K562 (cell line): ENCODE measurements at regions not wholly inside any gene's neighbourhood (a gene's known extent, or its start where the extent isn't known, plus 50 kb on each side); places are given as distances from the start of the nearest gene placed in this dataset.
A peak's percentile ranks its signal among the peaks of the same experiment; 100 is the strongest.

ENCODE experiments used
- ATAC-seq: fragments of 200-7000 bp; cut with Tn5 transposase; 3 replicates; pipeline ENCODE4 v1.9.1; 2020; ENCODE audit warnings: moderate library complexity
- BruUV-seq: library from RNA; stranded (reverse); fragments of 400-500 nt; replicated peaks from 2 replicates; lab custom pipeline; 2021; lab: Mats Ljungman, UMichigan
- CTCF ChIA-PET: fragments of 300-600 bp; formaldehyde crosslinking; extraction: SDS; loops from one replicate; lab custom pipeline; 2021; ENCODE audit warnings: low intra/inter-chr PET ratio; lab: Yijun Ruan, JAX
- POLR2A ChIA-PET: fragments of 300-600, 350-650 bp; sonication (Branson Sonifier 250); formaldehyde crosslinking; extraction: SDS; loops from one replicate; lab custom pipeline; 2021; ENCODE audit warnings: antibody characterized with exemption, inconsistent platforms; lab: Yijun Ruan, JAX
- DNase-seq, 4 experiments: peaks; one replicate each; pipeline versions ENCODE4 v3.0.0 to v3.0.0-alpha.2; 2011 to 2018; ENCODE audit warnings: low spot score in 3 of 4, mixed read lengths in 3 of 4; ENCODE audit errors: extremely low read depth in 1 of 4
- FAIRE-seq: peaks from 2 replicates; lab custom pipeline; 2011; peaks lifted over from hg19 to GRCh38; lab: Jason Lieb, UNC
- H2AFZ ChIP-seq: 2 replicates; pipeline ENCODE4 v1.6.0; 2011; ENCODE audit warnings: low read depth, low read length, control low read depth, inconsistent platforms
- H3K27ac ChIP-seq: fragments of 200-600 bp; 3 replicates; pipeline ENCODE4 v1.8.0; 2011; ENCODE audit warnings: low read depth, mild to moderate bottlenecking, control low read depth, inconsistent platforms, low read length, moderate library complexity, mixed read lengths; ENCODE audit errors: extremely low read depth
- H3K27me3 ChIP-seq, 2 experiments: fragments of 300-600 bp in 1 of 2; 2 replicates in 1 of 2; 3 replicates in 1 of 2; pipeline versions ENCODE4 v1.6.0 to v1.8.0; 2011; ENCODE audit warnings: inconsistent platforms in 2 of 2, low read length in 2 of 2, mild to moderate bottlenecking in 1 of 2, mixed read lengths in 1 of 2, moderate library complexity in 1 of 2; ENCODE audit not compliant: control insufficient read depth in 2 of 2, insufficient read depth in 2 of 2
- H3K36me3 ChIP-seq: fragments of 300-600 bp; 3 replicates; pipeline ENCODE4 v1.8.0; 2011; ENCODE audit warnings: mild to moderate bottlenecking, low read length, inconsistent platforms; ENCODE audit not compliant: control insufficient read depth, insufficient read depth
- H3K4me1 ChIP-seq, 2 experiments: fragments of 200-600 bp in 1 of 2; replicated peaks in 1 of 2; 2 replicates in 1 of 2; 3 replicates in 1 of 2; pipeline versions ENCODE4 v1.5.1 to v1.8.0; 2011; ENCODE audit warnings: inconsistent platforms in 2 of 2, low read length in 2 of 2, mild to moderate bottlenecking in 1 of 2, mixed read lengths in 1 of 2, moderate library complexity in 1 of 2; ENCODE audit not compliant: control insufficient read depth in 2 of 2, insufficient read depth in 2 of 2
- H3K4me2 ChIP-seq: 2 replicates; pipeline ENCODE4 v1.6.1; 2011; ENCODE audit warnings: low read length, control low read depth, inconsistent platforms, mixed read lengths; ENCODE audit not compliant: insufficient read depth
- H3K4me3 ChIP-seq: fragments of 200-600 bp; sonication (generic), shearing (Covaris generic); 2 replicates; pipeline ENCODE4 v1.5.1; 2016; ENCODE audit warnings: control low read depth, inconsistent platforms
- H3K79me2 ChIP-seq: fragments of 200-600 bp; 3 replicates; pipeline ENCODE4 v1.8.0; 2011; ENCODE audit warnings: low read length, inconsistent platforms; ENCODE audit not compliant: control insufficient read depth, insufficient read depth
- H3K9ac ChIP-seq, 2 experiments: 2 replicates each; pipeline versions ENCODE4 v1.6.0 to v1.6.1; 2011; ENCODE audit warnings: low read depth in 2 of 2, low read length in 2 of 2, control low read depth in 1 of 2, inconsistent platforms in 1 of 2, mild to moderate bottlenecking in 1 of 2, mixed read lengths in 1 of 2; ENCODE audit not compliant: insufficient read depth in 1 of 2
- H3K9me1 ChIP-seq: one replicate; pipeline ENCODE4 v1.6.0; 2011; ENCODE audit warnings: inconsistent platforms, mild to moderate bottlenecking, low read length, moderate library complexity; ENCODE audit not compliant: control insufficient read depth, insufficient read depth
- H3K9me3 ChIP-seq: replicated peaks from 2 replicates; pipeline ENCODE4 v1.5.1; 2011; ENCODE audit warnings: low read depth, low read length, inconsistent platforms; ENCODE audit not compliant: control insufficient read depth, insufficient read depth
- H4K20me1 ChIP-seq: replicated peaks from 2 replicates; pipeline ENCODE4 v1.6.1; 2011; ENCODE audit warnings: low read length, inconsistent platforms, mixed read lengths; ENCODE audit not compliant: control insufficient read depth, insufficient read depth
- C11orf30 ChIP-seq: fragments of 450-650 bp; IDR thresholded peaks from 2 replicates; pipeline ENCODE4 v1.6.1; 2016; ENCODE audit warnings: low read depth, mild to moderate bottlenecking
- CXXC5 ChIP-seq: fragments of 250-450 bp; sonication (Bioruptor Pico); IDR thresholded peaks from 2 replicates; pipeline ENCODE4 v1.8.0; 2022; ENCODE audit warnings: inconsistent platforms, mild to moderate bottlenecking, moderate library complexity
- MAFK ChIP-seq: IDR thresholded peaks from 2 replicates; pipeline ENCODE4 v1.6.1; 2011; ENCODE audit warnings: low read length, improper control_type of control experiment
- RB1 ChIP-seq: fragments of 450-650 bp; IDR thresholded peaks from 2 replicates; pipeline ENCODE4 v1.6.1; 2017; ENCODE audit warnings: low read depth, mild to moderate bottlenecking
- SIX5 ChIP-seq, 2 experiments: IDR thresholded peaks; 2 replicates each; pipeline ENCODE4 v1.6.1; 2011; ENCODE audit warnings: low read length in 2 of 2, borderline replicate concordance in 1 of 2, low read depth in 1 of 2, mild to moderate bottlenecking in 1 of 2, moderate library complexity in 1 of 2; ENCODE audit not compliant: insufficient read depth in 1 of 2
- SMARCA4 ChIP-seq: fragments of 450-650 bp; IDR thresholded peaks from 2 replicates; pipeline ENCODE4 v1.6.1; 2016
- ZNF41 ChIP-seq: fragments of 250-450 bp; sonication (Bioruptor Pico); conservative IDR thresholded peaks from 2 replicates; pipeline ENCODE4 v1.4.0; 2020; ENCODE audit warnings: mild to moderate bottlenecking
- in situ Hi-C: fragments of 300-500 bp; cut with MboI; formaldehyde crosslinking; loops from 4 replicates; pipeline ENCODE4 v1.15.0; 2018; ENCODE audit warnings: inconsistent platforms, mixed read lengths
- intact Hi-C: fragments of 100-400 bp; cut with micrococcal nuclease; formaldehyde crosslinking; loops from 2 replicates; pipeline ENCODE4 v1.14.2; 2022
- TF ChIP-seq, protein P1 (sequence below): sonication (generic); formaldehyde crosslinking; IDR thresholded peaks from 2 replicates; pipeline ENCODE4 v1.8.0; 2022; ENCODE audit warnings: missing genetic modification reagents, mild to moderate bottlenecking, borderline replicate concordance
- TF ChIP-seq, protein P2 (sequence below): fragments of 200-800 bp; sonication (Bioruptor generic); IDR thresholded peaks from 2 replicates; pipeline ENCODE4 v1.6.1; 2016; ENCODE audit warnings: missing genetic modification characterization, missing compliant biosample characterization
- TF ChIP-seq, protein P3 (sequence below): sonication (generic); formaldehyde crosslinking; IDR thresholded peaks from 2 replicates; pipeline ENCODE4 v1.8.1; 2023; ENCODE audit warnings: missing genetic modification reagents, mild to moderate bottlenecking, borderline replicate concordance

DNA sequence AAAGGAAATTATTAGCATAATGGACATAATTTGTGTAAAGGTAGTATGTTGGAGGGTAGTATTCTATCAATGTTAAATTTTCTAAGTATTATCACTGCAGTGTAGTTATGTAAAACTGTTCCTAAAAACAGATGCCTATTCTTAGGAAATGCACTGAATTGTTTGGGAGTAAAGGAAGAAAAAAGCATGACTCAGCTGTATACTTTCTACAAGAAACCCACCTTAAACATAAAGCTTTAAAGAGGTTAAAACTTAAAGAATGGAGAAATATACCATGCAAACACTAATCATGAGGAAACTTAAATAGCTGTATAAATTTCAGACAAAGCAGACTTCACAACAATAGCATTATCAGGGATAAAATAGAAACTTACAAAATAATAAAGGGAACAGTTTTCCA is 292.9 kb downstream of the ANTXR2 start:
- Histone ChIP-seq H3K27ac (no peak overlapping the region), H4K20me1 (no peaks in the 10 kb centered on the region), H3K79me2 (no peaks in the 10 kb centered on the region), H3K36me3 (no peaks in the 10 kb centered on the region), H3K4me3 (no peak overlapping the region), H3K9me3 (no peaks in the 10 kb centered on the region; the same call in 1 of the 2 replicates), H3K4me2 (no peak overlapping the region), H3K4me1 (no peaks in the 10 kb centered on the region), H2AFZ (peak overlapping the region; percentile 12; the same call in 1 of the 2 replicates), H3K27me3 (no peaks in the 10 kb centered on the region), H3K9me1 (no peaks in the 10 kb centered on the region), H3K9ac (no peak overlapping the region)
- in situ Hi-C loops: no loop called here
- CTCF ChIA-PET: no interaction called here
- intact Hi-C loops: no loop called here
- FAIRE-seq (peak; percentile 60), DNase-seq (no peak), ATAC-seq (no peak)
- BruUV-seq: no TSS peak
- POLR2A ChIA-PET: no interaction called here
- TF ChIP-seq MAFK (peak; percentile 4; the same call in 1 of the 2 replicates), RB1 (no peak), SIX5 (IDR thresholded peaks at IDR 0.05; ENCODE audit: borderline replicate concordance in 1 of 2, insufficient read depth in 1 of 2, low read depth in 1 of 2, low read length in 2 of 2) (no peak), SMARCA4 (no peak), C11orf30 (peak; percentile 54; the same call in 1 of the 2 replicates), ZNF41 (no peak), CXXC5 (CRISPR knock-in tag) (no peak)
- TF ChIP-seq, protein P1, sequence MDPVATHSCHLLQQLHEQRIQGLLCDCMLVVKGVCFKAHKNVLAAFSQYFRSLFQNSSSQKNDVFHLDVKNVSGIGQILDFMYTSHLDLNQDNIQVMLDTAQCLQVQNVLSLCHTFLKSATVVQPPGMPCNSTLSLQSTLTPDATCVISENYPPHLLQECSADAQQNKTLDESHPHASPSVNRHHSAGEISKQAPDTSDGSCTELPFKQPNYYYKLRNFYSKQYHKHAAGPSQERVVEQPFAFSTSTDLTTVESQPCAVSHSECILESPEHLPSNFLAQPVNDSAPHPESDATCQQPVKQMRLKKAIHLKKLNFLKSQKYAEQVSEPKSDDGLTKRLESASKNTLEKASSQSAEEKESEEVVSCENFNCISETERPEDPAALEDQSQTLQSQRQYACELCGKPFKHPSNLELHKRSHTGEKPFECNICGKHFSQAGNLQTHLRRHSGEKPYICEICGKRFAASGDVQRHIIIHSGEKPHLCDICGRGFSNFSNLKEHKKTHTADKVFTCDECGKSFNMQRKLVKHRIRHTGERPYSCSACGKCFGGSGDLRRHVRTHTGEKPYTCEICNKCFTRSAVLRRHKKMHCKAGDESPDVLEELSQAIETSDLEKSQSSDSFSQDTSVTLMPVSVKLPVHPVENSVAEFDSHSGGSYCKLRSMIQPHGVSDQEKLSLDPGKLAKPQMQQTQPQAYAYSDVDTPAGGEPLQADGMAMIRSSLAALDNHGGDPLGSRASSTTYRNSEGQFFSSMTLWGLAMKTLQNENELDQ (CRISPR knock-in tag): no peak
- TF ChIP-seq, protein P2, sequence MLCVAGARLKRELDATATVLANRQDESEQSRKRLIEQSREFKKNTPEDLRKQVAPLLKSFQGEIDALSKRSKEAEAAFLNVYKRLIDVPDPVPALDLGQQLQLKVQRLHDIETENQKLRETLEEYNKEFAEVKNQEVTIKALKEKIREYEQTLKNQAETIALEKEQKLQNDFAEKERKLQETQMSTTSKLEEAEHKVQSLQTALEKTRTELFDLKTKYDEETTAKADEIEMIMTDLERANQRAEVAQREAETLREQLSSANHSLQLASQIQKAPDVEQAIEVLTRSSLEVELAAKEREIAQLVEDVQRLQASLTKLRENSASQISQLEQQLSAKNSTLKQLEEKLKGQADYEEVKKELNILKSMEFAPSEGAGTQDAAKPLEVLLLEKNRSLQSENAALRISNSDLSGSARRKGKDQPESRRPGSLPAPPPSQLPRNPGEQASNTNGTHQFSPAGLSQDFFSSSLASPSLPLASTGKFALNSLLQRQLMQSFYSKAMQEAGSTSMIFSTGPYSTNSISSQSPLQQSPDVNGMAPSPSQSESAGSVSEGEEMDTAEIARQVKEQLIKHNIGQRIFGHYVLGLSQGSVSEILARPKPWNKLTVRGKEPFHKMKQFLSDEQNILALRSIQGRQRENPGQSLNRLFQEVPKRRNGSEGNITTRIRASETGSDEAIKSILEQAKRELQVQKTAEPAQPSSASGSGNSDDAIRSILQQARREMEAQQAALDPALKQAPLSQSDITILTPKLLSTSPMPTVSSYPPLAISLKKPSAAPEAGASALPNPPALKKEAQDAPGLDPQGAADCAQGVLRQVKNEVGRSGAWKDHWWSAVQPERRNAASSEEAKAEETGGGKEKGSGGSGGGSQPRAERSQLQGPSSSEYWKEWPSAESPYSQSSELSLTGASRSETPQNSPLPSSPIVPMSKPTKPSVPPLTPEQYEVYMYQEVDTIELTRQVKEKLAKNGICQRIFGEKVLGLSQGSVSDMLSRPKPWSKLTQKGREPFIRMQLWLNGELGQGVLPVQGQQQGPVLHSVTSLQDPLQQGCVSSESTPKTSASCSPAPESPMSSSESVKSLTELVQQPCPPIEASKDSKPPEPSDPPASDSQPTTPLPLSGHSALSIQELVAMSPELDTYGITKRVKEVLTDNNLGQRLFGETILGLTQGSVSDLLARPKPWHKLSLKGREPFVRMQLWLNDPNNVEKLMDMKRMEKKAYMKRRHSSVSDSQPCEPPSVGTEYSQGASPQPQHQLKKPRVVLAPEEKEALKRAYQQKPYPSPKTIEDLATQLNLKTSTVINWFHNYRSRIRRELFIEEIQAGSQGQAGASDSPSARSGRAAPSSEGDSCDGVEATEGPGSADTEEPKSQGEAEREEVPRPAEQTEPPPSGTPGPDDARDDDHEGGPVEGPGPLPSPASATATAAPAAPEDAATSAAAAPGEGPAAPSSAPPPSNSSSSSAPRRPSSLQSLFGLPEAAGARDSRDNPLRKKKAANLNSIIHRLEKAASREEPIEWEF (CRISPR knock-in tag): no peak
- TF ChIP-seq, protein P3, sequence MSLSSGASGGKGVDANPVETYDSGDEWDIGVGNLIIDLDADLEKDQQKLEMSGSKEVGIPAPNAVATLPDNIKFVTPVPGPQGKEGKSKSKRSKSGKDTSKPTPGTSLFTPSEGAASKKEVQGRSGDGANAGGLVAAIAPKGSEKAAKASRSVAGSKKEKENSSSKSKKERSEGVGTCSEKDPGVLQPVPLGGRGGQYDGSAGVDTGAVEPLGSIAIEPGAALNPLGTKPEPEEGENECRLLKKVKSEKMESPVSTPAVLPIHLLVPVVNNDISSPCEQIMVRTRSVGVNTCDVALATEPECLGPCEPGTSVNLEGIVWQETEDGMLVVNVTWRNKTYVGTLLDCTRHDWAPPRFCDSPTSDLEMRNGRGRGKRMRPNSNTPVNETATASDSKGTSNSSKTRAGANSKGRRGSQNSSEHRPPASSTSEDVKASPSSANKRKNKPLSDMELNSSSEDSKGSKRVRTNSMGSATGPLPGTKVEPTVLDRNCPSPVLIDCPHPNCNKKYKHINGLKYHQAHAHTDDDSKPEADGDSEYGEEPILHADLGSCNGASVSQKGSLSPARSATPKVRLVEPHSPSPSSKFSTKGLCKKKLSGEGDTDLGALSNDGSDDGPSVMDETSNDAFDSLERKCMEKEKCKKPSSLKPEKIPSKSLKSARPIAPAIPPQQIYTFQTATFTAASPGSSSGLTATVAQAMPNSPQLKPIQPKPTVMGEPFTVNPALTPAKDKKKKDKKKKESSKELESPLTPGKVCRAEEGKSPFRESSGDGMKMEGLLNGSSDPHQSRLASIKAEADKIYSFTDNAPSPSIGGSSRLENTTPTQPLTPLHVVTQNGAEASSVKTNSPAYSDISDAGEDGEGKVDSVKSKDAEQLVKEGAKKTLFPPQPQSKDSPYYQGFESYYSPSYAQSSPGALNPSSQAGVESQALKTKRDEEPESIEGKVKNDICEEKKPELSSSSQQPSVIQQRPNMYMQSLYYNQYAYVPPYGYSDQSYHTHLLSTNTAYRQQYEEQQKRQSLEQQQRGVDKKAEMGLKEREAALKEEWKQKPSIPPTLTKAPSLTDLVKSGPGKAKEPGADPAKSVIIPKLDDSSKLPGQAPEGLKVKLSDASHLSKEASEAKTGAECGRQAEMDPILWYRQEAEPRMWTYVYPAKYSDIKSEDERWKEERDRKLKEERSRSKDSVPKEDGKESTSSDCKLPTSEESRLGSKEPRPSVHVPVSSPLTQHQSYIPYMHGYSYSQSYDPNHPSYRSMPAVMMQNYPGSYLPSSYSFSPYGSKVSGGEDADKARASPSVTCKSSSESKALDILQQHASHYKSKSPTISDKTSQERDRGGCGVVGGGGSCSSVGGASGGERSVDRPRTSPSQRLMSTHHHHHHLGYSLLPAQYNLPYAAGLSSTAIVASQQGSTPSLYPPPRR: no peak
